NB4 (cell line): ENCODE measurements at regions not wholly inside any gene's neighbourhood (a gene's known extent, or its start where the extent isn't known, plus 50 kb on each side); places are given as distances from the start of the nearest gene placed in this dataset.

Source experiments
- DNase-seq: peaks from one replicate; pipeline ENCODE4 v3.0.0; 2010; ENCODE audit warnings: low read depth
- H3K4me3 ChIP-seq: one replicate; pipeline ENCODE4 v1.5.1; 2011; ENCODE audit warnings: mild to moderate bottlenecking, low read depth, low read length, moderate library complexity
- CTCF ChIP-seq: IDR thresholded peaks from one replicate; pipeline ENCODE4 v1.5.1; 2012; ENCODE audit warnings: low read depth, low read length
- MAX ChIP-seq: IDR thresholded peaks from 2 replicates; pipeline ENCODE4 v1.6.1; 2011; ENCODE audit warnings: low read depth, low read length
- MYC ChIP-seq: IDR thresholded peaks from 2 replicates; pipeline ENCODE4 v1.6.1; 2011; ENCODE audit warnings: low read depth, low read length
- POLR2A ChIP-seq: IDR thresholded peaks from 2 replicates; pipeline ENCODE4 v1.6.1; 2011; ENCODE audit warnings: mild to moderate bottlenecking; ENCODE audit not compliant: insufficient read length; ENCODE audit errors: extremely low read depth

GRCh38 chr3:59538753-59539432 lies 489.1 kb upstream of the CFAP20DC start:
- no peak overlapping the region for H3K4me3 ChIP-seq
- TF ChIP-seq POLR2A (no peak), MYC (no peak), MAX (no peak), CTCF (no peak)
- DNase-seq: no peak

GRCh38 chr3:59535791-59536221 lies 486.0 kb upstream of the CFAP20DC start:
- no peak for TF ChIP-seq POLR2A
- no peak for TF ChIP-seq MAX
- TF ChIP-seq MYC: no peak
- no peak for TF ChIP-seq CTCF
- DNase-seq: no peak
- H3K4me3 ChIP-seq: no peak overlapping the region

- H3K4me3 ChIP-seq: no peak overlapping the region
- no peak for TF ChIP-seq MYC
- TF ChIP-seq CTCF: no peak
- no peak for TF ChIP-seq POLR2A
- no peak for TF ChIP-seq MAX
- DNase-seq: no peak
Measured at GRCh38 chr3:59531994-59532393, 482.2 kb upstream of the CFAP20DC start.

- DNase-seq: no peak
- TF ChIP-seq POLR2A: no peak
- no peak for TF ChIP-seq MAX
- TF ChIP-seq MYC: no peak
- no peak for TF ChIP-seq CTCF
- no peak overlapping the region for H3K4me3 ChIP-seq
Measured at GRCh38 chr3:59531066-59531745, 481.4 kb upstream of the CFAP20DC start.

- TF ChIP-seq MAX (no peak), MYC (no peak), CTCF (no peak), POLR2A (no peak)
- DNase-seq: no peak
- no peak overlapping the region for H3K4me3 ChIP-seq
Measured at GRCh38 chr3:59528251-59528650, 478.4 kb upstream of the CFAP20DC start.
